HG02852 (cell line): ENCODE measurements at regions not wholly inside any gene's neighbourhood (a gene's known extent, or its start where the extent isn't known, plus 50 kb on each side); places are given as distances from the start of the nearest gene placed in this dataset.
"Not testable (repeated sequence)": the region's sequence is repeated elsewhere in the genome, so short reads cannot be mapped to it uniquely, and the experiment has no call there.

Source experiments
- ATAC-seq: cut with Tn5 transposase; IDR thresholded peaks from one replicate; pipeline ENCODE4 v1.9.1; 2021; ENCODE audit warnings: mild to moderate bottlenecking, moderate library complexity; ENCODE audit not compliant: unreplicated experiment

DNA sequence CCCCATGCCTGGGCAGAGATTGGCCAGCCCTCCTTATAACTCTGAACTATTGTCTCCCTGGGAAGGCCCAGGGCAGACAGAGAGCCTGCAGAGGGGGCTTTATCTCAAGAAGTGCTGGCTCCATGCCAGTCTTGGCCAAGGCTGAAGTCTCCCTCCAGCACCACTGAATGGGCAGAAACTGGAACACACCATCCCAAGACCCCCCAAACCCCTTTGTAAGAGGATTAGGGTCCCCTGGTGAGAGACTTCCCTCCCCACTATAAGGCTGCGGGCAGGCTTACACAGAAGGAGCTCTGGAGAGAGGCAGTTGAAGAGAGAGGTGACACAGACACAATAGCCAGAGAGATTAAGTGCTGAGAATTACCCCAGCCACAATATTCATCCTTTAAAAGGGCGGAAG lies 97.2 kb downstream of the NAV1 start:
- no peak for ATAC-seq

DNA sequence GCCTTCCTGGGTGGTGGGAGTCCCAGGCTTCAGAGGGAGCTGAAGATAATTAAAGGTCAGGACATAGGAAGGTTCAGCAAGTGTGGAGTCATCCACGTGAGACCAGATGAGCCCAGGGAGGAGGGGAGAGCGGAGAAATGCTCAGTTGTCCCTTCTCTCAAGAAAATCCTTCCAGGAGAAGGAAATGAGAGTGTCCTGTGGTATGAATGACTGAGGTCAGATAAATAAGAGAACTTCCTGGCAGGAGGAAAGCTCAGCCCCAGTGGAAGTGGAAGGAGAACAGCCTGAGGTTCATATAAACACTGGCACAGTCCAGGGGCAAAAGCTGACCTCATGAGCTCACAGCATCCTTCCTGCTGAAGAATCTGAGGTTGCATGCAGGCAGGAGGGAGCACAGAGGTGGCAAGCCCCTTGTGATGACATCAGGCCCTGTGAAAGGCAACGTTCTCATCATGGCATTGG lies 97.6 kb downstream of the NAV1 start:
- ATAC-seq = no peak

DNA sequence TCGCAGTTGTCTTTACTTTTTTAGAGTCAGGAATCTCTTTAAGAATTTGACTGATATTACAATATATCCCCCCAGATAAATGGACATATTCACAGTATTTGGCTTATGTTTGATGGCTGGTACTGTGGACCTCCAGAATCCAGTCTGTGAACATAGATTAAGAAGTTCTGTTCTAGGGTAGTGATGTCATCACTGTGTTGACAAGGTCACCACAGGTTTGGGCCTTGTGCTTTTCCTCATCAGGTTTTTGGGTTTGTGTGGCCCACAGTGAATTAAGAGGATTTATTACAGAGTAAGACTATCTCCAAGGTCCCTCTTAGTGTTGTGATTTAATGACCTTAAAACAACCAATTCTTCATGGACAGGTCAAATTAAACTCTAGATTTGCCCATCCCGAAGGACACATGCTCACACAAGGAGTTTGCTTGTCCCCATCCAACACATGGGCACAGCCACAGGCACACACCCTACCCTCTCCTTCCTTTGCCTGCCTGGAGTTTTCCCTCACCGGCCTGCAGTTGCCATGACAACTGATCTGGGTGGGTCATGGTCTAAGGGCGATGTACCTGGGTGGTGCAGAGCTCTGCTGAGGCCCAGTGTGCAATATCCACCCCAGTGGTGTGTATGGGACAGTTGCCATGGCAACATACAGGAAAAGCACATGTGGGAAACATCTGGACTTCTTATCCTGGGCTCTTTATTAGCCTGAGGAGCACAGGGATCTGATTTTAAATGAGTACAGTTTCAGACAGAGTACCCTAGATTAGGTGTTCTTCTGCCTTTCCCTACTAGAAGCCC lies 98.6 kb downstream of the NAV1 start:
- ATAC-seq = no peak

DNA sequence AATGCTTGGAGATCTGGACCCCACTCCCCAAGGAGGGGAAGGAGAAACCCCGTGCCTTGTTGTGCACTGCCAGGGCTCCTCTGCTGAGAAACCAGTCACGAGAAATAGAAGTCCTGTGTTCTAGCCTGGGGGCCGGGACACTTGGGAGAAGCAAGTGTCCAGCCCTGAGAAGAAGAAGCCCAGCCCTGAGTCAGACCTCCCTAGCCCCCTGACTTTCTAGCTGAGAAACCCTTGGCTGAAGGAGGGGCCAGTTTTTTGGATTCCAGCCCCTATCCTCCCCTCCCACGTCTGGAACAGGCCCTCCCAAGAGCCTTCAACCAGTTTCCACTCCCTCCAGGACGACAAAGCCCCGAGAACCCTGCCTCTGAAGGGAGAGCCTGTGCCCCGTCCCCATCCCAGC lies 100.5 kb downstream of the NAV1 start:
- ATAC-seq = no peak

DNA sequence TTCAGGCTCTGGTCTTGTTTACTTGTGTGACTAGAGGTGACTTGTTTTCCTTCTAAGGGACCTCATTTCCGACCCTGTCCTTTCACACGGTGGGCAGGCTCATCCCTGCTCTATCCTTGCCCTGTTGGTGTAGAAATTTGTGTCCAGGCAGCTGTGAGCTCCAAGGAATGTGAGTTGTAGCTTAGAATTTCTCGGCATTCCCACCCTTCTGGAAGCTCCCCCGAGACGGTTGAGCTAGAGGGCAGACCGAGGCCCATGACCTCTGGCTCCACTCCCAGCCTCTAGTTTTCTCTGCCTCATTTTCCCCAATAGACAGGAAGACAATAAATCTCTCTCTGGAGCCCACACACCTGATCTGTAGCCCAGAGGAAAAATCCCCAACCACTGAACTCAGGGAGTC lies 100.9 kb downstream of the NAV1 start:
- no peak for ATAC-seq

DNA sequence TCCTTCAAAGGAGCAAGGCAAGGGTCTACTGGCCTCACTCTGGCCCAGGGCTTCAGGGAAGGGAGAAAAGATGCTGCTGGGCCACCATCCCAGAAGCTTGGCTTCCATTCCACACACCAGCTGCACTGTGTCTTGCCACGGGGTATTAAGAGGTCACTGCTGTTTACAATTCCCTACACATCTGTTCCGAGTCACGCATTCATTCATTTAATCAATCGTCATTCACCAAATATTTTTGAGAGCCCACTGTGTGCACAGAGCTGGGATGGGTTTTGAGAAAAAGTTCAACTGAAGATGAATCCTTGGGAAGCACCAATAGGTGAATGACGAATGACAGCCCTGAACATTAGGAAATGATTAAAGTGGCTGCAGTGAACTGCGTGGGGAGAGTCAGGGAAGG lies 101.7 kb downstream of the NAV1 start:
- ATAC-seq = no peak

DNA sequence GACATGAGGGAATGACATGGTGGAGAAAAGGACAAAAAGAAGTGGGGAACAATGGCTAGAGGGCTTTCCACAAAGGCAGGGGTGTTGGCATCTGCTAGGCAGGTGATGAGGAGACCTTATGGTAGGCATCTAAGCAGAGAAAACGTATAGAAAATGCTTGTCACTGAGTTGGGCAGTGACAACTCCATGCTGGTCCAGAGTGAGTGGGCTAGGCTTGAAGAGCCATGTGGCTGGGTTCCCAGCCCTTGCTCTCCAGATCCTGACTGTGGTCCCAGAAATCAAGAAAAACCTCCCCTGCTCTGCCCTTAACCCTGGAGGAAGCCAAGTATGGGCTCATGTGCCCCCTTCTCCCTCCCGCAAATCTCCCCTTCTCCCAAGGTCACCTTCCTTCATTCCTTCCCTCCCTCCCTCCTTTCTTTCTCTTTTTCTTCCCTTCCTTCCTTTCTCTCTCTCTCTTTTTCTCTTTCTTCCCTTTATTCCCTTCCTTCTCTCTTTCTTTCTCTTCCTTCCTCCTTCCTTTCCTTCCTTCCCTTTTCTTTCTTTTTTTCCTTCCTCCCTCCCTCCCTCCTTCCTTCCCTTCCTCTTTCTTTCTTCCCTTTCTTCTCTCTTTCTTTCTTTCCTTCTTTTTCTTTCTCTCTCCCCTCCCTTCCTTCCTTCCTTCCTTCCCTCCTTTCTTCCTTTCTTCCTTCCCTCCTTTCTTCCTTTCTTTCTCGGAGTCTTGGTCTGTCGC lies 102.8 kb downstream of the NAV1 start:
- ATAC-seq = no peak

DNA sequence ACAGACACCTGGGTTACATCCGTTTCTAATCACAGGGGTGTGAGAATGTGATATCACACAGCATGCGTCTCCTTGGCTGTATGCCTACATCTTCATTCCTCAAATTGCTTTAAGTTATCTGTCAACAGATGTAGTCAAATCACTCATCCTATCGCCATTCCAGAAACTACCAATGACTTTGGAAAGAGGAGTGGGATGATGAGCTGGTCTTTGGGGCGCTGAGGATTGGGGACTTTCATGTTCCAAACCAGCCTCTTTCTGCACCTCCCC lies 104.8 kb downstream of the NAV1 start:
- no peak for ATAC-seq

DNA sequence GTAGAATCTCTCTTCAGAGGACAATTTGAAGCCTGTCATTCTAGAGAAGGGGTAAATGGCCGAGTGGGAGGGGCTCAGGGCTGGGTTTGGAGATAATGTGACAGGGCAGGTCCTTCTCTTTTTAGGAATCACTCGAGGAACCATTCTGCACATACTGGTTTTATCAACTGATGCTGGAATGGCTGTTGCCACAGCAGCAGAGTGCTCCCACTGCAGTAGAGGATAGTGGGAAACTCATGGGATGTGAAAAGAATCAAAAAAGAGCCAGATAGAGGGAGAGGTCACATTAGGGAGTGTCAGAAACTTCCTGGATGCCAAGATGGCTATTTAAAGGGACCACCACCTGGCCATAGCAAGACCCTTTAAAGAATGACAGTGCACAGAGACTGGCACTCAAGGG lies 105.3 kb downstream of the NAV1 start:
- no peak for ATAC-seq

DNA sequence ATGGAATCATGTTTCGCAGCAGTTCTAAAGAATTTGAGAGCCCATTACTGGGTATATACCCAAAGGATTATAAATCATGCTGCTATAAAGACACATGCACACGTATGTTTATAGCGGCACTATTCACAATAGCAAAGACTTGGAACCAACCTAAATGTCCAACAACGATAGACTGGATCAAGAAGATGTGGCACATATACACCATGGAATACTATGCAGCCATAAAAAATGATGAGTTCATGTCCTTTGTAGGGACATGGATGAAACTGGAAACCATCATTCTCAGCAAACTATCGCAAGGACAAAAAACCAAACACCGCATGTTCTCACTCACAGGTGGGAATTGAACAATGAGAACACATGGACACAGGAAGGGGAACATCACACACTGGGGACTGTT lies 106.1 kb downstream of the NAV1 start:
- not testable (repeated sequence) for ATAC-seq

DNA sequence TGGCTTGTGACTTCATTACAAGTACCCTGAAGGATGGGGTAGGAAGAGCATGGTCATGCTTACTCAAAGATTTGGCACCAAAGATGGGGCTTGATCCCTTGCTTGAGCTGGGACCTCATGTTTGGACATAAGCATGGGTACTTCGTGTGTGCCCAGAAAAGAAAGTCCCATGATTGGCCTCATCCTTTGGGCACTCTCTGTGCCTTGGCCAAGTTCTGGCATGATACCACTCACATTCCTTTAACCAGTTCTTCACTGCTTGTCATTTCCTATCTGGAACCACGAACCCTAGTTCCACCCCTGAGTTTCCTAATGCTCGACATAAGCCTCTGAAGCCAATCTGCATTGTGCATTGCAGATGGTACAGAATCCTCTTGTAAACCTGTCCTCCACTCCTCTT lies 107.0 kb downstream of the NAV1 start:
- no peak for ATAC-seq

DNA sequence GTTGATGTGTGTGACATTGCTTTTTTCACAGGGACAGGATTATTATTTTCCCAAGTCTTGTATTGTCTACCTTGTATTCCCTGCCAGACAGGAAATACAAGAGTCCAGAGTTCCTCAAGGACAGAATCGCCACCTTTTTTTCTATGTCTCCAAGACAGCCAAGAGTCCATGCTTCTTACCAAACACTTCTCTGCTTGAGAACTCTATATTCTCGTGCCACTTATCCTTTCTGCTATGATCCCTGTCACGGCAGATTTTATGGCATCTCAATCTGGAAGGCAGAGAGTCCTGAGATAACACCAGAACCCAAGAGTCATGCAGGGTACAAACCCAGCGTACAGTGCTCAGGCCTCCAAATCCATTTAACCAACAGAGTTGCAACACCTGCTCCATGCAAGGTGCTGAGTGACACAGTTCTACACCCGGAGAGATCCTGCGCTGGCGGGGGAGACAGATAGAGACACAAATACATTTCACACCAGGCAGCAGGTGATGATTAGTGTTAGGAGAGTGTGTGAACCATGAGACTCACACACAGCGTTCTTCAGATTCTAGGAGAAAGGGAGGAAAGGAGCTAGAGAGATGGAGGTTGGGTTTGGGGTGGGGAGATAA lies 107.6 kb downstream of the NAV1 start:
- no peak for ATAC-seq

DNA sequence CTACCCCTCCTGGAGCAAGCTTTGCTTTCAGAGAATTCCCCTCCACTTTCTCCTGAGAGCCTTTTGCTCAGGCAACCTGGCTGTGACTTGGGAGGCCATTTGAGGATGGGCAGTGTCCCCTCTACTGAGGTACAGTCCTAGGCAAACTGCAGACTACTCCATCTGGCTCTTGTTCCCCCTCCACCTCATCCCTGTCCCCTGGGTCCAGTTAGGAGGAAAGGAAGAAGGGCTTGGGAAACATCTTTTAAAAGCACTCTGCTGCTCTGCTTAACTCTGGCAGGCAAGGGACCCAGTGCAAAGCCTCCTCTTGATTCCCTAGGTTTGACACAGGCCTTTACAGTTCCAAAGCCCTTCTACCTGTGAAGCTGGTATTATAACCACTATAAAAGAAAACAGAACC lies 108.2 kb downstream of the NAV1 start:
- no peak for ATAC-seq

DNA sequence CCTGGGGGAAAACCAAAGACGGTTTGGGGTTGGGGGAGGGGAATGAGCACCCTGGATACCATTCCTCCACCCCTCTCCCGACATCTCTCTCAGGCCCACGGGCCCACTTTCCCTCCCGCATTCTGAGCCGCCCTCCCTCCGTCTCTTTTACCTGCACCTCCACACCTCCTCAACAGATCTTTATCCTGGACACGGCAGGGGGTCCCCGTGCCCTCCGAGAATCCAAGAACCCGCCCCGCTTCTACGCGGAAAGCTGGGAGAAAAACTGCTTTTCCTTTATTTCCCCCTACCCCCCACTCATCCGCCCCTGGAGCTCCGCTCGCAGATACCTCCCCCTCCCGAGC lies 108.8 kb downstream of the NAV1 start:
- ATAC-seq = no peak

DNA sequence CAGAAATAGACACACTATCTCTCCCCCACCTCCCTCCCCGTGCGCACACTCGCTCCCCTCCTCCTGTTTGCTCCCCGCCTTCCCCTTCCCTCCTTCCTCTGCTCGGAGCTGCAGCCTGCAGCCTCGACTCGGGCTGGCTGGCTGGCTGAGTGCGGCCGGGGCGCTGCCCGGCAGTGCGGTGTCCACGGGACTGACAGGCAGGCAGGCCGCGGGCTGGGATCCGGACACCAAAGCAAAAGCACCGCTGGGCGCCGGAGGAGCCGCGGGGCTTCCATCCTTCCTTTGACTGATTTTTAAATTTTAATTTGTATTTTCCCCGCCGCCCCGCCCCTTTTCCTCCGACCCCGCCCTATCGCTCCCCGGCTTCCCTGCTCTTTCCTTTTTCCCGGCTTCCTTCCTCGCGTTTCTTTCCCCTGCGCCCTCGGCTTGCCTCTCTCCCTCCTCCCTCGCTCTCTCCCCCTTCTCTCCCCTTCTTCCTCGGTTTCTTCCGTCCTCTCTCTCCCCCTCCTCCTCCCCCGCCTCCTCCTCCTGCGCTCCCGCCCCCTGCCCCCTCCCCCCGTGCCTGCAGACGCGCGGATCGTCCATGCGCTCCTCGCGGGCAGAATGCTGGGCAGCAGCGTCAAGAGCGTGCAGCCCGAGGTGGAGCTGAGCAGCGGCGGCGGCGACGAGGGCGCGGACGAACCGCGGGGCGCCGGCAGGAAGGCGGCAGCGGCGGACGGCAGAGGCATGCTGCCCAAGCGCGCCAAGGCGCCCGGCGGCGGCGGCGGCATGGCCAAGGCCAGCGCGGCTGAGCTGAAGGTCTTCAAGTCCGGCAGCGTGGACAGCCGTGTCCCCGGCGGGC lies 109.4 kb downstream of the NAV1 start:
- ATAC-seq = no peak

DNA sequence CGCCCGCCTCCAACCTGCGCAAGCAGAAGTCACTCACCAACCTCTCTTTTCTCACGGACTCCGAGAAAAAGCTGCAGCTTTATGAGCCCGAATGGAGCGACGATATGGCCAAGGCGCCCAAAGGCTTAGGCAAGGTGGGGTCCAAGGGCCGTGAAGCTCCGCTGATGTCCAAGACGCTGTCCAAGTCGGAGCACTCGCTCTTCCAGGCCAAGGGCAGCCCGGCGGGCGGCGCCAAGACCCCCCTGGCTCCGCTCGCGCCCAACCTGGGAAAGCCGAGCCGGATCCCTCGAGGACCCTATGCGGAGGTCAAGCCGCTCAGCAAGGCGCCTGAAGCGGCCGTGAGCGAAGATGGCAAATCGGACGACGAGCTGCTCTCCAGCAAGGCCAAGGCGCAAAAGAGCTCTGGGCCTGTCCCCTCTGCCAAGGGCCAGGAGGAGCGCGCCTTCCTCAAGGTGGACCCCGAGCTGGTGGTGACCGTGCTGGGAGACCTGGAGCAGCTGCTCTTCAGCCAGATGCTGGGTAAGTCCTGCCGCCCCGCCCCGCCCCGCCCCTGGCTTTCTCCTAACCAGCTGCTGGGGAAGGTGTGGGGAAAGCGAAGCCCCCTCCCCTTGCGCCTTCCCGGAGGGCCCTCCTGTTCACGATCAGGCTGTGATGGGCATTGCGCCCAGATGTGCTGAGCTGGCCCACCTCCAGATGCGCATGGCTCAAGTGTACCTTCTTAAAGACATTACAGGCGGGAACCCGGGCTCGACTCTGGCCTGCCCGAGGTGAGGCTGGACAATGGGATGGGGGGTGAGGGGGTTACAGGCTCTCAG lies 110.2 kb downstream of the NAV1 start:
- no peak for ATAC-seq

DNA sequence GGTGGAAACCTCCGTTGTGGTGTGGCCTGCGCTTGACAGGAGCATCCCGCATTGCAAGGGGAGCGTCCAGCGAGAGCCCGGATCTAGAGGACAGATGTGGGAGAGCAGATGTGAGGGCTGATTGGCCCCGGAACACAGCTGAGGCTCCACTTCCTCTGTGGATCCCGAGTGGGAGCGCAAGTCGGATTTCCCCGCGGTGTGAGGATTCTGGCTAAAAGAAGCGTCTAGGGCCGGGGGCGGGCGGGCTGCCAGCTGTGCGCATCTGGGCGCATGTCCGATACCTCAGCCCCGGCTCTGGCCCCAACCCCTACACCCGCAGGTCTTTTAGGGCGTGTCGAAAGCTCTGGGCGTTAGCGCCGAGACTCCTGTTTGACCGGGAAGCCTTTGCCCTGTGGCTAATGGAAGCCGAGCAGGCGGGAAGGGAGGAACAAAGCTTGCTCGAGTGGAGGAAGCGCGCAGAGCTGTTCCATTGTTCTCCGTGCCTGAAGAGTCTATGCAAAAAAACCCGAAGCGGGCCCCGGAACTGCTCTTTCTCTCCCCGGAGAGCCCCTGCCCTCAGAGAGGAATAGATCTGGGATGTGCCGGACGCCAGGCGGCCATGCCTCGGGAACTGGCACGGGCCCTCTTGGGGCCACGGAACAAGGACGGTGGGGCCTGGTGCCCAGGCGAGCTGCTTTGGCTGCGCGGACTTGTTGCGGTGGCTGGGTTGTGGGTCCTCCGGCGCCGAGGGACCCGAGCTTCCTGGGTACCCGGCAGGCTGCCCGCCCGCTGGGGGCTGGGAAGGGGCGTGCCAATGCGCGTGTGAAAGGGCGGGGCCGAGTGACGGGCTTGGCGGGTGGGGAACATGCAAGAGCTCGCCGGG lies 111.1 kb downstream of the NAV1 start:
- ATAC-seq = no peak

DNA sequence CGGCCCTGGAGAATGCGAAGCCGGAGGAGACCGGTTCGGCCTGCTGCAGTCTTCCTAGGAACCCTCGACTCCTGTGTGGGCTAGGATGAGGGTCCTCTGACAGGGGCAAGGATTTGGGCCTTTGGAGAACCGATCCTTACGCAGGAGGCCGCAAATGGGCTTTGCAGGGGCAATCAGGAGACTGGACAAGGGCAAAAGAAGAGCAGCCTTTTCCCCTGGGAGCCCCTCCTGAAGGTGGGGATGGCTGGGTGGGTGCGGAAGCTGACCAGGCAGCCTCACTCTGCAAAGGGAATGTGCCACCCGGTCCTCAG lies 111.7 kb downstream of the NAV1 start:
- ATAC-seq = no peak

DNA sequence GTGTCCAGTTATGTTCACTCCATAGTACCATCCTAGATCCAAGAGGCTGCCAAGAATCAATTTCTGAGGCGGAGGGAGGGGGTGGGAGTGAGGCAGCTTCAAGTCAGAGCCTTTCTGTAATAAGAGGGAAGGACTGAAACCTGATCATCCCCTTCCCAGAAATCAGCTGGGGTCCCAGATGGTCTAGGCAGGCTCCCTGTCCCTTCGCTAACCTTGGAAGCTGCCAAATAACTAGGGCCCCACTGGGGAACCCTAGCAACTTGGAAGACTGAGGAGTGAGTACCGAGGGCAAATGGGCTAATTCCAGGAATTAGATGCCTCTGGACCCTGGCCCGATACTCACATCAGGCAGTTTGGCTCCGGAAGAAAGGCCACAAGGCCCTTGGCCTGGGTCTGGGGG lies 113.3 kb downstream of the NAV1 start:
- ATAC-seq = no peak

DNA sequence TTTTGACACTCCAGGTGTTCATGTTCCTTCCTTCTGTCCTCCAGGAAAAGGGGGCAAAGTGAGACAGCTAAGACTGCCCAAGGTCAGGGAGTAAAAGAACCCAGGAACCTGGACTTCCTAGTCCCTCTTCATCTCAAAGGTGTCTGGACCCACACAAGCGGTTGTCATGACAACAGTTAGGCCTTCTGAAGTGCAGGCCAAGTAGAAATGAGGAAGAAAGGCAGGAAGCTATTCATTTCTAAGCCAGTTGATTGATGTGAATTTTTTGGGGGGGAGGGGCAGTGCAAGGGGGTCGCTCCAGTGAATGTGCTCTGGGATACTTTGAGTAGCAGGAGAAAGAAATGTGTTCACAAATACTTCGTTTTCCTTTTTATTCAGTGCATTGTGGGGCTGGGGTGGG lies 114.3 kb downstream of the NAV1 start:
- ATAC-seq = no peak
